ENCODE measurements at regions not wholly inside any gene's neighbourhood (a gene's known extent, or its start where the extent isn't known, plus 50 kb on each side); places are given as distances from the start of the nearest gene placed in this dataset.

DNA sequence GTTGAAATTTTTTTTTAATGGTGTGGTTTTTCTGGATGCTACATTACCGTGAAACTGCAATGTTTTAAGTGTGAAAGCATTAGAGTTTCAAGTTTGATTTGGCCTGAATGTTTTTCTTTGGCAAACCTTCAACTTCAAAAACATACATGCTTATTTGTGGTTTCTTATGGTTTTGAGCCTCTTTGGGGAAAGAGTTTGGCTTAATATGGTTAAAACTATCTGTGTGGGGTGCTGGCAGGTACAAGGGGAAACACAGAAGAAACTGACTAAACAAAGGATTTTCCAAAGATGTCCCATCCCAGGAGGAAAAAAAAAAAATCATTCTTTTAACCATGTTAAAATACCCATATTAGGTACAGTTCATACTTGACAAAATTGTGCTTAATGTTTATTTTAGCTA, 121.1 kb downstream of the HGF start:
- DNase-seq, result no peak

DNA sequence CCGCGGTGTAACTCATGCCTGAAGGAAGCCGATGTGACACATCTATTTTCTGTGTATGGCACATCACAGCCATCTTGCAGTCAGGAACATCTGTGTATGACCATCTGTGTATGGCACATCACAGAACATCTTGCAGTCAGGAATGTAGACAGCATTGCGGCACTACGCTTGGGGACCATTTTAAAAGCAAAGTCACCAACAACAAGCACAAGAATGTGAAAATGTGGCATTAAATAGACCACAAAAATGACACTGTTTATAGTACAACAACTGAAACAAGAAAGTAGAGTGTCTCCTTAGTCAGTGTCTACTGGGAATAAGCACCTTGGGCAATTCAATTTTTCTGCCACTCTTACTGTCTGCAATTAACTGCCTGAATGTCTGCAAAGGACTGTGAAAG, 124.4 kb downstream of the HGF start:
- DNase-seq, result no peak

DNA sequence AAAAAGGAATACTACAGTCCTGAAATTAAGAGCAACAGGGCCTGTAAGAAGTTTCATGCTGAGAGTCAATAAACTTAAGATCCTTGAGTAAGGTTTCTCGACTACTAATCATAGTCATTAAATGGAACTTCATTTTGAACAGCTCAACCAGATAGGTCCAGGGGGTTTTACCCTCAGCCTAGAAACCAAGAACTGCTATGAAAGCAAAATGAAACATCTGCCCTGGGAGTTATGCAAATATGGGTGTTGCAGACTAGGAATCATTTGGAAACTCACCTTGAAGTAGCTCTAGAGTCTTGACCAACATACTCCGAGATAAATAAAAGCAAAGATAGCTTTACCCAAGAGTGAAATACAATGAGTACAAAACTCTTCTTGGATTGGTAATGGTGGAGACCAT, 128.0 kb downstream of the HGF start:
- no peak for DNase-seq

DNA sequence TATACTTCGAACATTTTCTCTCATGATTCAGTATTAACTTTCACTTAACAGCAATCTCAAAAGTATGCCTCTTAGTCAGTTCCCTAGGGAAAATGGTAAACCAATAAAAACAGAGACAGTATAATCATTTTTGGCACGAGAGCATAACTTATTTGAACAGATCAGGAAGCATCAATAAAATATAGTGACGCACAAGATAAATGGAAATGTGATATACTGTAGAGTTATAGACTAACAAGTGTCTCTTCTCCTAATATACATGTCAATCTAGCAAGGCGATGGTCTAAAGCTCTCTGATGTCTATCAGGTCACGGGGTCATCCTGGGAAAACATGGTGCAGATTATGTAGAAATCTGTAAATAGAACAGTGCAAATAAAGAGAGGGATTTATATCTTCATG, 131.6 kb downstream of the HGF start:
- DNase-seq, result no peak

DNA sequence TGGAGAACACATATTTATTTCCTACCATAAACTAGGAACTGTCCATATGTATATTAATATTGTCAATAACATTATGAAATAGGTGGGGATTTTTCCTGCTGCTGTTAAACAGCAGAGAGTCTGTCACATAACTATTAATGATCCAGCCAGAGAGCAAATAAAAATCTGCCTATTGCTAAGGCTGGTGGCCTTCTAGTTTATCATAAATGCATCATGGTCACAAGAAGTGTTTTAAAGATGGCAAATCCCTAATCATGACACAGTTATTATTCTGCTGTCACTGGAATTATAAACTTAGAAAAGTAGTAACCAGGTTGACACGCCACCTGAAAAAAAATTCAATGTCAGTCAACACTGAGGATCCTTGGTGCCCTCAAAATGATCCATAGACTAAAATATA, 132.3 kb downstream of the HGF start:
- DNase-seq, result no peak

DNA sequence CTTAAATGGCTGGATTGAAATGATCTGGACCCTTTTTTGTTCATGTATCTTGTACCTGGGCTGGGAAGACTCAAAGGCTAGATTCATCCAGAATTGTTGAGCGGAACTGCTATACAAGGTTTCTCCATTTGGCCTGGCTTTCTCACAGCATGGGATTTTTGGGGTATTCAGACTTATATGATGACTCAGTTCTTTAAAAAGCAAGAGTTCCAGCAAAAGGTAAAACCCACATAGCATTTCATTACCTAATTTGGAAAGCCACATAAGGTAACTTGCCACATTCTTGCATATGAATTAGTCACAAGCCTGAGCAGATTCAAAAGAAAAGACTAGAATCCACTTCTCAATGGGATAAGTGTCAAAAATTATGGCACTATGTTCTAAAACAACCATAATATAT, 137.4 kb downstream of the HGF start:
- no peak for DNase-seq

DNA sequence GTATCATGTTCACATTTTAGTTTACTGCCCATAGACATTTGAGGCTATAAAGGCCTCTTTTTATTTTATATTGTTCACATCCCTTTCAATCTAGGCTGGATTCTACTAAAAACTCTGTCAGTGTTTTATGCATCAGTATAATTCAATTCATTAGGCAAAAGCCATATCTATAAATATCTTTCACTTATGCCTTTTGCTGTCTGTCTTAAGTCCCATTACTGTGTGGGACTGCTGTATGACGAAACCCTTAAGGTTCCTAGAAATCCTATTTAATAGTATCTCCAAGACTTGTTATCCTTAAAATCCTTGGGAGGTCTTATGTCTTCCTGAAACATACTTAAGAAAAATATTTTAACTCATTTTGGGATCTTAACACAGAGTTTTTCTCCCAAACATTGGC, 139.2 kb downstream of the HGF start:
- no peak for DNase-seq

DNA sequence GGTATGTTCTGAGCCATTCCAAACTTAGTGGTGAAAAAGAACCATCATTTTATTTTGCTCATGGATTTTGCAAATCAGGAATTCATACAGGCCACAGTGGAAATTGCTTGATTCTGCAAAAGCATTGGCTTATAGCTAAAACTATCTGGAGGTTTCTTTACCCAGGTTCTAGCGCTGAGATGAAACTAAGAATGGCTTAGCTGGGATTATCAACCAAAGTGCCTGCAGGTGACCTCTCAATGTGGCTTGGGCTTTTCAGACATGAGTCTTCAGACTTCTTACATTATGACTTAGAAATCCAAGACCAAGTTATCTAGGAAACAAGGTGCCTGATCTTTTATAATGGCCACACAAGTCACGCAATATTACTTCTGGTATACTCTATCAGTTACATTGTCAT, 140.1 kb downstream of the HGF start:
- no peak for DNase-seq

DNA sequence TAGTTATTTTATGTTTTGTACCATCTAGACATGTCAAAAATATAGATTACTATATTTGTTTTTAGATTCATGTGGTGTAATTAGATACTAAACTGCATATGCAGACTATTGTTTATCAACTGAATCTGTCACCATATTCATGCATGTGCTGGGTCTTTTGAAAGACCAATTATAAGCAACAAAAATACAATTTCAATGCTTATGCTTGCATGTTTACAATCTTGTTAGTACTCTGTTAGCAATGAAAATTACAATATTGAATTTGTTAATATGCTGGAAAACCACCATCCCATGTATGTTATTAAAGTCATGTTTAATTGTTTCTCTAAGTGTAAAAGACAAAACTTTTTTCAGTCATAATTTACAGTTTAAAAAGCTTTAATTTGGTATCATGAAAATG, 140.9 kb downstream of the HGF start:
- no peak for DNase-seq

DNA sequence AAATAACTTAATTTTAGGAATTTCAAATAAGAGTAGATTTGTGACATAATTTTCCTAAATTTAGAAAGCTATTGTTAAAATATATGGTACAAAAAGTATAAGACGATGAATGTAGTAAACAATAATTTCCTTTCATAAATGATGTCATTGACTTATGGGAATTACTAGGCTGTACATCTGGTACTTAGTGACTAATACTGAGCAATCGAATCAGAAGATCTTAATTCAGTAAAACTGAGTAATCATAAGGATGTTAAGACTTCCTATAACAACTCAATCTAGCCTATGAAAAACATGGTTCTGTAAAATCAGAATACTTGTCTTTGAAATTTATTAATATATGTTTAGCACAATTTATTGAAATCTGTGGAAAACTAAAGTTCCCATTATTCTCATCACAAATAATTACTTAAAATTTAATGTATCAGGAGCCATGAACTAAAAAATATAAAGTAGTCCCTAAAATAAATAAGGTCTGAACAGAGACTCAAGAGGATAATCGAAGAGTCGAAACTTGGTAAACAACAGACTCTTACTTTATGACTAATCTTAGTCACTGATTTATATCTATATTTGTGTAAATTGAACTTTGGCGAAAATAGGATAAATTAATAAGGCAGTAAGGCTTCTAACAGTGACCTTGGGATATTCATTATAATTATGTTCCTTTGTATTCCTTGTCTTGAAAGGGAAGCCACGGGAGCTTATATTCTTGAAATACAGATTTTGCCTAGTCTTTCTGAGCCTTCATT, 142.1 kb downstream of the HGF start:
- no peak for DNase-seq

DNA sequence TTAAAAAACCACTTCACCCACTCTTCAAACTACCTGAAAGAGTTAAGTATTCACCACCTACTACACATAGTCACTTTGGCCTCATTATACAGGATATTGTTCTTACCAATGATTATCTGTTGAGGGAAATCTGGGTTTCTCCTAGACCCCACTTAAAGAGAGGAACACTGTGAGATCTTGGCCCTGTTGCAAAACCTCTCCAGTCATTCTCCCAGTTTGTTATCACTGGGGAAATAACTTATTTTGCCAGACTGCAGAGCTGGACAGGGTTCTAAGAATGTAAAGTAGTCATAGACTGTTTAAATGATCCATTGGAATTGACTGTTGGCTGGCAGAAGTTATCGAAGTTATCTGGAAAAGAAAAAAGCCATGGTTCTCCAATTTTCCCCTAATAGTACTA, 143.8 kb downstream of the HGF start:
- no peak for DNase-seq

DNA sequence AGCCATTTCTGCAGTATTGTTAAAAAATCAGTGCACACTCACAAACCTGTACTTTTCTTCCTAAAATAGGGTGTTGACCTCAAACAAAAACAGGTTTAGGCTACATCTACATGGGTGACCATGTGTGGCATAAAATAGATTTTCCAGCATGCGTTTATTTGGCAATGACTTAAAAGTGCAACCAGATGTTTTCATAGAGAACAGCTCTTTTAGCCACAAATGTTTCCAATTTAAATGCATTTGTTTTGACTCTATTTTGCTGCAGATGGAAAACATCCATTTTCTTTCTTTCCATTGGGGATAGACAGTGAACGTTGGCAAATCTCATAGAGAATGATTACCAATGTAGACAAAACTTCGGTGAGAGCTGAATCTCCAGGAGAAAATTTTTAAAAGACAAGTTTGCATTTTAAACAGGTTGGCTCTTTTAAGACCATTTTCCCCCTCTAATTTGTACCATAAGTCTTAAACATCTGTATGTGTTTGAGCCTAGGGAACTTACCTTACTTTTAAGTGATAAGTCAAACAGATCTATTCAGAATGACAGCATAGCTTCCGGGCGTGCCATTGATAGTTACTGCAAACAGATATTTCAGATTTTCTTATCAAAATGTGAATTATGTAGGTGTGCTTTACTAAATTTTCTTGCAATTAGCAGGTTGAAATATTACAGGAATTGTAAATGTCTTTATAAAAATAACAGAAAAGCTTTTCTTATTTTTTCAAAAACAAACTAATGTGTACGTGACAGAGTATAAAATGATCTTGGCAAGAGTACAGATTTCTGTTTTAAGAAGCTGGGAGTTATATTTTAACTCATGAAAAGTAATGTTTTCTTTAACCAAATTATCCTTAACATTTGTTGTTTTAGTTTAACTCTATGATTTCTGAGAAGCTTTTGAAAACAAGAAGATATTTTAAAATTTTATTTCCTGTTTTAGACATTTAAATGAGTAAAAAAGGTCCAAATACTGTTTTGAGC, 144.9 kb downstream of the HGF start:
- no peak for DNase-seq

DNA sequence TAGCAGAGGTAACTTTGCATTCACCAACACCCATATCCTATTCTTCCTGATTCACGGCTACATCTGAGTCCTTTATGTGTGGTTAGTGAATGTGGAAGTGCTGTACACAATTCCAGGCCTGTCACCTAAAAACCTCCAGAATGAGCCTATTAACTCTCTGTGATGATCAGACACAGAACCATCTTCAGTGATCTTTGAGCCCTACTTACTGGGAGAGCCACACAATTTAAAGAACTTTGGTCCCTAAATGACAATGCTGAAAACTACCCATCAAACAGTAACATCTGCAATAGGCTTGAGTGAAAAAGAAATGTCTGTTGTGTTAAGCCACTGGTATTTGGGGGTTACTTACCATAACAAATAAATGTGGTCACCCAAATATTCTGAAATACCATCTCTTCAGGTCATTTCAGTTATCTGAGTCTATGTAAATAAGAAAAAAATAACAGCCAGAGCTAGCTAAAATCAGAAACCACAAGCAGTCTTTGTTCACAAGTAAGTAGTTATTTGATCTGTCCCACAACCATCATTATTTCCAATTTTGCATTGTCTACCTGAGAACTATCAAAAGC, 145.7 kb downstream of the HGF start:
- no peak for DNase-seq

DNA sequence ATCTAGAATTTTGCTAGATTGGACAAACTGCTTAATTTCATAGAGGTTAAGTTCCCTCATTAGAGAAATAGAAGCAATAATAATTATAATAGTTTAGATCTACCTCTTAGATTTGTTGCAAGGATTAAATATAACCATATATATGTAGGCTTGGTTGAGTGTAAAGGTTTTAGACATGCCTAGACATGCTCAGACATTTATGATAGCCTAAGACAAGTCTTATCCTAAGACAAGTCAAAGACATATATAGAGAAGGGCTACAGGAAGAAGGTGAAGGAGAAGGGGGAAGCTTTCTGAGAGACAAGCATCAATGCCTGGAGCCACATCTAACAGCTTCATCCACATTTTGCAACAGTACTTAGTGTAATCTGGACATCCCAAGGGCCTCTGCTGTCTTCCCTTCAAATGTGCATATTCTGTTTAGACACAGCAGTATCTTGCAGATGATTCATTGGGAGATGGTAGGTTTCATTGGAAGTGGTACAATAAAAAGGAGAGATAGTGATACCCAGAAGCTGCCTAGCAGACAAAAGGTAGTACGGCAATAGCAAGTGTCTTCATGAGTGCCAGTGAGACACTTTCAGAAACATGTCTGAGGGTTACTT, 146.5 kb downstream of the HGF start:
- no peak for DNase-seq

DNA sequence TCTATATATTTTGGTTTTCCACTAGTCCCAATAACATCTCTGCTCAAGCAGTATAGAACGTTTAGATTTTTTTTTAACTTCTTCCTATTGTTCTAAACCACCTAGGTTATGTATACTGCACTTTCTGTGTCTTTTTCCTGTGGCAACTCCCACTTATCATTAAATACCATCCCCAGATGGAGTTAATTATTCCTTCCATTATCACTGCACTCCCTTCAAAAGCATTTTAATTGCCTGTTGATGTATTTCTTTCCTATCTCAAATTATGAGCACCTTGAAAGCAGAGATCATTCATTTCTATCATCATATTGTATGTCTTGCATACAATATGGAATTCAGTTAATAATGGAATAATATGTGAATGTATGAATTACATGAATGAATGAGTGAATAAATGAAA, 148.0 kb downstream of the HGF start:
- DNase-seq, result no peak

DNA sequence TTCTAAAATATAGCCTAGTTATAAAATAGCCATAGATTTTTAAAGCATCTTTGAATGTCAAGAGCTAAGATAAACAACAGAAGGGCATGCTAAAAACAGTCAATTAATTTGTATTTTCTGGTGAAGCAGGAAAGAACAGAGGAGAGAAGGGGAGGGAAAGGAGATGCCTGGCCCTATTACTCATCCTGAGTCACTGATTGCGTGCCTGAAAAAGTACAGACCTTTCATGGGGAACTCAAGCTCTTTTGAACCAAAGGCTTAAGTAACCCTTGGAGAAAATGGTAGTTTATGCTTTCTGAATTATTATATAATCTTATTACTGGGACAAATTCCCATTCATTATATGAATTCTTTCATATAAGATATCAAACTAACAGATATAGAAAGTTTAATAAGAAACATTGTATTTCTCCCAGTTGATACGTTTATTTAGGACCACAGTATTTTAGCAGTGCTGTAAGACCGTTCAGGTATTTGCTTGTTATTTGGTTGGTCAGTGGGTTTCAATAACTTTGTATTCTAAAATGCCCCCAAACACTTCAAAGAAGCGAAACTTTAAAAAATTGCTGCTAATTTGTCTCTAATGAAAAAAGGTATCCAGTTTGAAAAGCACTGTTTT, 151.3 kb downstream of the HGF start:
- DNase-seq, result no peak

DNA sequence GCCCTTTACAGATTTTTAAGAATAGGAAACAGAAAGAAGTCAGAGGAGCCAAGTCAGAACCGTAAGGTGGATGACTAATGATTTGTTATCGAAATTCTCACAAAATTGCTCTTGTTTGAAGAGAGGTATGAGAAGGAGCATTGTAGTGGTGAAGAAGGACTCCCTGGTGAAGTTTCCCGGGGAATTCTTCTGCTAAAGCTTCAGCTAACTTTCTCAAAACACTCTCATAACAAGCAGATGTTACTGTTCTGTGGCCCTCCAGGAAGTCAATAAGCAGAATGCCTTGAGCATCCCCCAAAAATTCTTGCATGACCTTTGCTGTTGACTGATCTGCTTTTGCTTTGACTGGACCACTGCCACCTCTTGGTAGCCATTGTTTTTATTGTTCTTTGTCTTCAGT, 152.9 kb downstream of the HGF start:
- DNase-seq, result no peak

DNA sequence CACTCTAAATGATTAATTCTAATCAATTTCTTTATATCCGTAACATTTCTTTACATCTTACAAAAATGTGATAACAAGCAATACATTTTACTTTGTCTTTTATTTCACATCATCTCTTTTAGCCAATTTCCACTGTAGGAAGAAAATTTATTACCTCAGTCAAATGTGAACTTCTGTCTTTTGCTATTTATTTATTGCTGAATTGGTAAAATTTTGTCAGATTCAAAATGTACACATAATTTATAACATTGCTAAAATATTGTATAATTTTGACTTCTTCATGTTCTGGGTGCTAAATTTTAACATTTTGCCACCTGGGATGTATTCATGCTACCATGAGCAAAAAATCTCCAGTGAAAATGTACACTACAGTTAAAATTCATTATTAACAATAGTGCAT, 158.0 kb downstream of the HGF start:
- DNase-seq, result no peak

DNA sequence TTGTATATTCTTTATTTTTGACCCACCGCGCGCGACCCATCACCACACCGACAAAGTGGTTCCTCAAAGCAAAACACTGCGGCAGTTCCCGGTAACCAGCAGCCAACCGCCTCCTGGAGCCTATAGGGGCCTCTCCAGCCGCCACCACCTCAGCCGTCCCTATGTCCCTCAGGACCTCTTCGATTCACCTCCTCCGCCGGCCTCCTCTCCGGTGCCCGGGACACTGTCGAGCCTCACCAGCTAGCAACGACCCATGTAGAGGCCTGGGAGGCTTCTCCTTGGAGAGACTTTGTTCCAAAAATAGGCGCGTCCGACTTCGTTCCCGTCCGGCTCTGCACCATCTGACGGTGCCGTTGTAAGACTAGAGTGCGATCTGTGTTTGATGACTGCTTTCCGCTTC, 158.8 kb downstream of the HGF start:
- DNase-seq, result no peak

DNA sequence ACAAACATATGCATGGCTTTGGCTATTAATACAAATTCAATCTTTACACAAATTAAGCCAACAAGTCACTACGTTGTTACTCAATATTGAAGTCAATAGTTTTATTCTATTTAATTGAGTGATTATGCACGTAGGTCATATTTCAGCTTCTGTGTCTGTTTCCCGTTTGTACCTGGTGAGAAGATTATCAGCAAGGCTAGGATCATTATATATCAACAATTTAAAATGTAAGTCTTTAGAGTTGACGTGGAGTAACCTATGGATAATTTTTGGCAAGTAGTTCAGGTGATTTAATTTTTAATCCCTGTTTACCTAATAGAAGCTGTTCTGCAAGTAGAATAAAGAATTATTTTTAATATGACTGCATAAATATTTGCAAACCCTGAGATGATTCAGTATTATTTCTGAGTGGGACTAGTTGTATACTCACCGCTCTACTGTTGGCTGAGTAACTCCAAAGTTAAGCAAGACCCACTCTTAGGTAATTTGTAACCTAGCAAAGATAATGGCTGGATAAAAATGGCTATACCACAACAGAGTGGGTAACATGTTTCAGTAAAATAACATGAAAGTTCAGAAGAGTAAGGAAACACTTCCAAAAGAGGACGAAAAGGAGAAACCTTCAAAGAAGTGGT, 161.0 kb downstream of the HGF start:
- no peak for DNase-seq

DNA sequence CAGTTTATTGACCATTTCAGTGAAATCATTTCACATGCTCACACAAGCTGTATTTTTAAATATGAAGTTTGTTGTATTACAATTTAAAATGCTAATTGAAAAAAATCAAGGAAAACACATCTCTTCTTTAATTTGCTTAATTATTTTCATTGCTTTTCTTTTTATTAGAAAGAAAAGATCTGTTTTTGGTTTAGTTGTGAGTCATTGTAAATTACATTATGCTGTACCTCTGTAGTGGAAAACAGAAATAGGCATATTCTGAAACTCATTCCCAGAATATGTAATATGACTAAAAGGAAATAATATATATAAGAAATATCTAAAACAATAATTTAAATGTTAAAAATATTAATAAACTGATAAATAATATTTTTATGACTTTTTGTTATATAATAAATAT, 161.9 kb downstream of the HGF start:
- DNase-seq, result no peak

DNA sequence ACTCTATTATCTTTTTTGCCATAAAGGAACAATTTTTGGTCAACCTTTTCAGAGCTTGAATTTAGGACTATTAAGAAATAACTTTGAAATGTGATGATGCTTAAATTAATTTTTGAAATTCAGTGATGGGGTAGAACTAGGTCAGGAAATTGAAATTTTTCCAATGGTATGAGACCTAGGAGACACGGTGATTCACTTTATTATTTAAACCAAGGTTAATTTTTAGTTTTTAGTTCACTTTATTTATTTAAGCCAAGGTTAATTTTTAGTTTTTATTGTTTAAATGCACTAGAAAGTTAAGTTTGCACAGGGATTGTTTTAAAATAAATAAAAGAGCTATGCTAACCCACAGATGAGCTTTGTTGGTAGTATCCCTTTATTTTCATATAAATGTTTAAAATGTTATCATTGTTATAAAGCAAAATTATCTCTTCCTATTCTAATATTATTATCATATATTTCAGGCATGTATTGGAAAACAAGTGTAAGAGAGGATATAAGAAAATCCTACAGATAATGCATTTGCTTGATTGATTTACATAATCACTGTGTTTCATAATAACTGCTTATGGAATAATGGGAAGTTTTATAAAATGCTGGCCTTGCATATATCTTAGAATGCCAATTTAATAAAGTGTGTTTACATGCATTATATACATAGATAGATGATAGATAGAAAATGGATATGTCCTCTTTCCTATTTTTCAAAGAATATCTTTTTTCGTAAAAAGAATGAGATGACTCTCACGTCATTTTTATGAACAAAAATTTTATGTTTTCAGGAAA, 163.6 kb downstream of the HGF start:
- DNase-seq, result no peak
